ENCODE measurements at regions not wholly inside any gene's neighbourhood (a gene's known extent, or its start where the extent isn't known, plus 50 kb on each side); places are given as distances from the start of the nearest gene placed in this dataset.
A peak's percentile ranks its signal among the peaks of the same experiment; 100 is the strongest.

DNA sequence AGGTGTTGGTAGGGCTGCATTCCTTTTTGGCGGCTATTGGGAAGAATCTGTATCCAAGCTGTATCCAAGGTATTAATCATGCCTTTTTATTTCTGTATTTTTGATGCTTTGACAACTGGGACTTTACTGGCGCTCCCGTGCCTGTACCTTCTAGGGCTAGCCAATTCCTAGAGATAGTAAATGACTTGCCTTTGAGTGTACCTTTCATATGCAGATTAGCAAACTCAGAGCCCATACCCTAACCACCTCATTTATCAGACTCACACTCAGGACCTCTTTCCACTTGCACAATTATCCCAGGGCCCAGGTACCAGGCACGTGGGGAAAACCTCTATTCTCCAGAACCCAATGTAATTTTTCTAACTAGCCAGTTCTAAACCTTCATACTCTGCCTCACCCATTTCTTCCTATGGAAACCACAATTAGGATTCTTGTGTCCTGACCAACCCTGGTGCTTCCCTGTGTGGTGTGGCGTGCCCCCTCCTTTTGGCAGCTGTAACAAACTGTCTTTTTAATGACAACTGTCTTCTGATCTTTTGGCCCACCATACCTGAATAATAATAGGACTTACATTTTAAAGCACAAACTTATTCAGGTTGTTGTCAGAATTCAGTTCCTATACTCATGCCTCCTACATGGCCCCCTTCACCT is 65.8 kb upstream of the PNPT1 start:
- peaks cover 30% of the 10 kb centered on the region for H3K4me1 Mint-ChIP-seq (ENCODE audit: insufficient read depth, unreplicated experiment)
- no peak overlapping the region for H3K4me3 Mint-ChIP-seq (ENCODE audit: unreplicated experiment)
- TF ChIP-seq, protein P1, sequence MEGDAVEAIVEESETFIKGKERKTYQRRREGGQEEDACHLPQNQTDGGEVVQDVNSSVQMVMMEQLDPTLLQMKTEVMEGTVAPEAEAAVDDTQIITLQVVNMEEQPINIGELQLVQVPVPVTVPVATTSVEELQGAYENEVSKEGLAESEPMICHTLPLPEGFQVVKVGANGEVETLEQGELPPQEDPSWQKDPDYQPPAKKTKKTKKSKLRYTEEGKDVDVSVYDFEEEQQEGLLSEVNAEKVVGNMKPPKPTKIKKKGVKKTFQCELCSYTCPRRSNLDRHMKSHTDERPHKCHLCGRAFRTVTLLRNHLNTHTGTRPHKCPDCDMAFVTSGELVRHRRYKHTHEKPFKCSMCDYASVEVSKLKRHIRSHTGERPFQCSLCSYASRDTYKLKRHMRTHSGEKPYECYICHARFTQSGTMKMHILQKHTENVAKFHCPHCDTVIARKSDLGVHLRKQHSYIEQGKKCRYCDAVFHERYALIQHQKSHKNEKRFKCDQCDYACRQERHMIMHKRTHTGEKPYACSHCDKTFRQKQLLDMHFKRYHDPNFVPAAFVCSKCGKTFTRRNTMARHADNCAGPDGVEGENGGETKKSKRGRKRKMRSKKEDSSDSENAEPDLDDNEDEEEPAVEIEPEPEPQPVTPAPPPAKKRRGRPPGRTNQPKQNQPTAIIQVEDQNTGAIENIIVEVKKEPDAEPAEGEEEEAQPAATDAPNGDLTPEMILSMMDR (IDR thresholded peaks at IDR 0.05; ENCODE audit: unreplicated experiment): no peak
- CTCF ChIA-PET: interaction anchor here (0.7 to 1.2 kb wide), 6 partner anchors 13 to 203 kb away, joined by 3 to 6 read pairs (median 5); no protein-coding TSS in a partner anchor
- no peaks in the 10 kb centered on the region for H3K36me3 Mint-ChIP-seq (ENCODE audit: insufficient read depth, unreplicated experiment)
- intact Hi-C loops (cut with micrococcal nuclease): no loop called here
- no peak for DNase-seq (ENCODE audit: unreplicated experiment)
- H3K27me3 Mint-ChIP-seq (ENCODE audit: insufficient read depth, unreplicated experiment): no peaks in the 10 kb centered on the region
- H3K9me3 Mint-ChIP-seq (ENCODE audit: unreplicated experiment): no peaks in the 10 kb centered on the region
- no TSS peak for BruUV-seq (replicated peaks)
- POLR2A ChIA-PET: interaction anchor here (0.8 to 5.4 kb wide), 5 partner anchors 11 to 205 kb away, joined by 3 to 31 read pairs (median 3); no protein-coding TSS in a partner anchor
- H3K27ac Mint-ChIP-seq (ENCODE audit: low read depth, unreplicated experiment): peak overlapping the region; percentile 80

DNA sequence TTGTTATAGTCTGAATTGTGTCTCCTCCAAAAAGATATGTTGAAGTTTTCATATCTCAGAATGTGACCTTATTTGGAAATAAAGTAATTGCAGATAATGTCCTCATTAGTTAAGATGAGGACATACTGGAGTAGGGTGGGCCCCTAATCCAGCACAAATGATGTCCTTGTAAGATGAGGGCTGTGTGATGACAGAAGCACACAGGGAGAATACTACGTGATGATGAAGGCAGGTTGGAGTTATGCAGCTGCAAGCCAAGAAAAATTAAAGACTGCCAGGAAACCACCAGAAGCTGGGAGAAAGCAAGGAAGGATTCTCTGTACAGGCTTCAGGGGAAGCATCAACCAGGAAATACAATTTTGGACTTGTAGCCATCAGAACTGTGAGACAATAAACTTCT is 58.3 kb upstream of the PNPT1 start:
- no TSS peak for BruUV-seq (replicated peaks)
- POLR2A ChIA-PET: no interaction called here

DNA sequence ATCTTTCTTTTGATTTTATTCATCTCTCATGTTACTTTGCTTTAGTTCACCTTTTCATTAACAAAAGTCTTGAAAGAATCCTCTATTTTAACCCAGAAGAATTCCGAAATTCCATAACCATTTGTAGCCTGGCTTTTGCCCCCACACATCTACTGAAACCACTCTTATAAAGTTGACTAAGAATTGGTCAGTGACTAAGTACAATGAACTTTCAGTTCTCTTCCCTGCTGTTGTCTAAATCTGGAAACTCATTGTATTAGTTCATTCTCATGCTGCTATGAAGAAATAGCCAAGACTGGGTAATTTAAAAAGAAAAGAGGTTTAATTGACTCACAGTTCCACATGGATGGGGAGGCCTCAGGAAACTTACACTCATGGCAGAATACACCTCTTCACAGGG is 49.9 kb upstream of the PNPT1 start:
- intact Hi-C loops (cut with micrococcal nuclease): no loop called here
- Mint-ChIP-seq H3K4me1 (ENCODE audit: insufficient read depth, unreplicated experiment) (peaks cover 6% of the 10 kb centered on the region), H3K27me3 (ENCODE audit: insufficient read depth, unreplicated experiment) (no peaks in the 10 kb centered on the region), H3K9me3 (ENCODE audit: unreplicated experiment) (peaks cover 7% of the 10 kb centered on the region), H3K4me3 (ENCODE audit: unreplicated experiment) (no peak overlapping the region), H3K36me3 (ENCODE audit: insufficient read depth, unreplicated experiment) (no peaks in the 10 kb centered on the region), H3K27ac (ENCODE audit: low read depth, unreplicated experiment) (no peak overlapping the region)
- ChIA-PET CTCF (interaction anchor here (0.5 kb wide), 1 partner anchor 68 kb away, joined by 3 read pairs; no protein-coding TSS in a partner anchor), POLR2A (no interaction called here)
- no TSS peak for BruUV-seq (replicated peaks)
- TF ChIP-seq, protein P1 (IDR thresholded peaks at IDR 0.05; ENCODE audit: unreplicated experiment): no peak
- DNase-seq (ENCODE audit: unreplicated experiment): peak; percentile 6

More for the DNA sequence above, 58.3 kb upstream of the PNPT1 start:
- no peak overlapping the region for H3K27ac Mint-ChIP-seq (ENCODE audit: low read depth, unreplicated experiment)
- TF ChIP-seq, protein P1 (IDR thresholded peaks at IDR 0.05; ENCODE audit: unreplicated experiment): no peak
- peaks cover 6% of the 10 kb centered on the region for H3K4me1 Mint-ChIP-seq (ENCODE audit: insufficient read depth, unreplicated experiment)
- CTCF ChIA-PET: no interaction called here
- intact Hi-C loops (cut with micrococcal nuclease): no loop called here
- H3K9me3 Mint-ChIP-seq (ENCODE audit: unreplicated experiment): no peaks in the 10 kb centered on the region
- H3K27me3 Mint-ChIP-seq (ENCODE audit: insufficient read depth, unreplicated experiment): no peaks in the 10 kb centered on the region
- DNase-seq (ENCODE audit: unreplicated experiment): no peak
- no peak overlapping the region for H3K4me3 Mint-ChIP-seq (ENCODE audit: unreplicated experiment)
- H3K36me3 Mint-ChIP-seq (ENCODE audit: insufficient read depth, unreplicated experiment): no peaks in the 10 kb centered on the region
